NOMO-1 (cell line): ENCODE measurements at regions not wholly inside any gene's neighbourhood (a gene's known extent, or its start where the extent isn't known, plus 50 kb on each side); places are given as distances from the start of the nearest gene placed in this dataset.

Experiments
- DNase-seq, 2 experiments: peaks; one replicate each; lab custom pipeline; 2025; ENCODE audit not compliant: unreplicated experiment in 2 of 2; lab: John Stamatoyannopoulos, UW

DNA sequence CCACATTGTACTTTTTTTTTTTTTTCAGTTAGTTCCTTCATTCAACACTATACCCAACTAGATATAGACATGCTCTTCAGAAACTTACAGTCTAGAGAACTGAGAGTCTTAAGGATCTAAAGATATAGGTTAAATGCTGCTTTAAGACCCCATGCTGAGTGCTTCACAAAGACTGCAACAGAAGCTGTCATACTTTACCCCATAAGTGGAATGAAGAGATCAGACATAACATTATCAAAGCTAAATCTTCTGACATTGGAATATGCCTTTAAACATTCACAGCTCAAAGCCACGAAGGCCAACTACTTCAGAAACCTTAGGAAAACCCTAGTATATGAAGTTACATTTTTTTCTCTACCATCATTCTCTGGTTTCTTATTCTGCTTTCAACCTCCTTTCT is 666.4 kb downstream of the KCNT2 start:
- no peak for DNase-seq

DNA sequence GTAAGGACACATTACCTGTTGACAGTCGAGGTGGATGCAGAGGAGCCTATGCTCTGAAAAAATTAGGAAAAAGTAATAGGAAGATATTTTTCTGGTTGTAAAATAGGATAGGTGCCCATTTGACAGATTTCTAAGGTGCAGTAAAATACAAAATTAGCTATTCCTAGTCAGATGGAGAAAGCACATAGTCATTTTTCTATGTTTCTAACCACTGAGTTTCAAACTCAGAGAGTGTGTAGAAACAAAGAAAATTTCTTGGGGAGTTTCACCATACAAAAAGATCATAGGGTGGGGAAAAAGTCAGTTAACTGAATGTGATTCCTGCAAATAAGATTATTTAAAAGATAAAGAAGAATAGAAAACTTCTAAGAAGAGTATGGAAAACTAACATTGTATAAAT is 666.9 kb downstream of the KCNT2 start:
- DNase-seq, result no peak

DNA sequence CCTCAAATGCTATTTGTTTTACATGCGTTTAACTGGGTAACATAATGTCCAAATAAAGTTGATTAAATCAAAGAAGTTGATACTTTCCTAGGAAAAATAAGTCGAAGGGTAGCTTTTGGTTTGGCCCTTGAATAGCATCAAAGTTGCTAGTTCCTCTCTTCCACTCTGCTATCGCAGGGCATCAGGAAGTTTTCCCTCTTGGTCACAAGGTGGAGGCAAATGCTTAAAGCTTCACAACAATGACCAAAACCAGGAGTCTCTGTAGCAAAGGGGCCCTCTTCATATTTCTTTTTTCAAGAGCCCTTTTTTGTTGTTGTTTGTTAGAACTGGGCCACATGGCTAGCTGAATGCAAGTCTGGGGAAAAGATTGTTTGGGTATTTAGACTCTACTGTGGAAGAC is 668.4 kb downstream of the KCNT2 start:
- DNase-seq, result no peak

DNA sequence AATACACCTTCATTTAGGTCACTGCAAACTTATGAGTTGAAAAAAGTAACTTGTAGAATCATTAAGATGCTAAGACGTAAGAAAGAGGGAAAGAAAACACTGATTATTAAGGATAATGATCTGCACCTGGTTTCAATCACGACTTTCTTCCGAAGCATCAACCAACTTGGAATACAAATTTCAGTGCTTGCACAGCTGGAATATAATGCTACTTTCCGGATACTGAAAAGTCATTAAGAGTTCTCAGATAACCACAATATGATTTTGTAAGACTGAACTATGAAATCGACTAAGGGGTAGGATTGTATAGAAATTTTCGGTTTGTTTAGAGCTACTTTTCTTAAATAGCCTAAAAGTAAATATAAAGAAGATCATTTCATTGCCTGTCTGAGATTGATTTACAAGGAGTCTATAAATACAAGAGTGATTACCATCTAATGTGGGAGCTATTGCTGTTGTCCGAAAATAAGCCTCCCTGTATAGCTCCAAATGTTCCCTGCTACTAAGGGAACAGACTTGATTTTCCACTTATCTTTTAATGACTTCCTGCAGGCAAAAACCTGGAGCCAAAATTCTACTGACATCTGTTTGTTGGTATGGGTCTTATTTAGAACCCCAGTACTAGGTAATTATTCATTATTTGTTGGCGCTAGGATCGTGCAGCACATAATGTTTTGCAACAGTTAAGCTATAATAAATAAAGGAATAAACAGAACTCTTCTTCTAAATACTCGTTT is 673.3 kb downstream of the KCNT2 start:
- no peak for DNase-seq

DNA sequence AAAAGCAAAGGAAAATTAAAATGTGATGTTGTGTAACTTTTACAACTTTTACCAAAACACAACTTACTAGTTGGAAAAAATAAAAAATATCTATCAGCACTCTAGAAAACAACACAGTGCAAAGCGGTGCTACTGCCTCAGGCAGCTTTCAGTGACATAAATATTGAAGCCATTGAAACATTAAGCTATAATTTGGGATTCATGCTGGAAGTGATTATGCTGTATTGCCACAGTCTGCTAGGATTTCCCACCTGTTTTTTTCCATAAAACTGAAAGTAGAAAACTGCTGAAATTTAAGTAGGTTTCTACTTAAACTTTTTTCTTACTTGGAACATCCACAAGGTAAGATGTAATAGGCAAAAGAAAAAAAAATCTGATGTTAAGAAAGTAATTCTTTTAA is 674.4 kb downstream of the KCNT2 start:
- DNase-seq, result no peak

DNA sequence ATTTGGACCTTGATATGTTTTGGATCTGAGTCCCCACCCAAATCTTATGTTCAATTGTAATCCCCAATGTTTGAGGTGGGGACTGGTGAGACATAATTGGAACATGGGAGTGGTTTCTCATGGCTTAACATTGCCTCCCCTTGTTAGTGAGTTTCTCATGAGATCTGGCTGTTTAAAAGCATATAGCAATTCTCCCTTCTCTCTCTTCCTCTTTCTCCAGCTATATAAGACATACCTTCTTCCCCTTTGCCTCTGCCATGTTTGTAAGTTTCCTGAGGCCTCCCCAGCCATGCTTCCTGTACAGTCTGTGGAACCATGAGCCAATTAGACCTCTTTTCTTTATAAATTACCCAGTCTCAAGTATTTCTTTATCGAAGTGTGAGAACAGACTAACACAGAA is 692.4 kb downstream of the KCNT2 start:
- peak in 1 of 2 experiments; percentile 24 for DNase-seq

DNA sequence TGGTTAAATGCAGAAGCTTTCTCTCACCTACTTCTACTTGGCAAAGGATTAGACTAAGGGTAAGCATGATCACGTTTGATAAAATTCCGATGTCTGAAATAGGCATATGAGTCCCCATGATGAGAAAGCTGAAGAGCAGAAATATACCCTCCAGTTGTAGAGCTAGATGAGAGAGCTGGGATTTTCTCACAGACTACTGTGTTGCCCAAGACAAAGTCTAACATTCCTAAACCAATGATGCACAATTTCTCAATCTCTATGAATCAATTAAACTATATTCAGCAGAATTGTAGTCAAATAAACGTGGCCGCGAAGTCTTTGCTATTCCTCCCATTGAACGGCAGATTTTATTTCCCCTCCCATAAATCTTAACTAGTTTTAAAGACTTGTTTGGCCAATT is 699.2 kb downstream of the KCNT2 start:
- DNase-seq, result no peak

DNA sequence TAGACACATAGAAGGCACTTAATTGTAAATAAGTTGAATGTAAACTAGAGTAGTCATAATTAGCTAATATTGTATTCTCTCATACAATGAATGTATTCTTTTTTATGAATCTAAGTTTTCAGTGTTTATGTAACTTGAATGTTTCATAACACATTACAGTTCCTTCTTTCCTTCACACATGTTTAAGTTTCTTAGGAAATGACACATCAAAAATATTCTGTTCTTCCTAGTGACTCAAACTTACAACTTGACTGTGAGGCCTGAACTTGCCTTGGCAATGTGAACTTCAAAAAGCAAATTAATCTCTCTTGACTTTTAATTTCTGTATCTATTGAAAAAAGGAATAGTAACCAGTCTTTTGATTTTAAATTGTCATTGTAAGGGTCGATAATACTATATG is 700.1 kb downstream of the KCNT2 start:
- peak; percentile 27 to 78 for DNase-seq

DNA sequence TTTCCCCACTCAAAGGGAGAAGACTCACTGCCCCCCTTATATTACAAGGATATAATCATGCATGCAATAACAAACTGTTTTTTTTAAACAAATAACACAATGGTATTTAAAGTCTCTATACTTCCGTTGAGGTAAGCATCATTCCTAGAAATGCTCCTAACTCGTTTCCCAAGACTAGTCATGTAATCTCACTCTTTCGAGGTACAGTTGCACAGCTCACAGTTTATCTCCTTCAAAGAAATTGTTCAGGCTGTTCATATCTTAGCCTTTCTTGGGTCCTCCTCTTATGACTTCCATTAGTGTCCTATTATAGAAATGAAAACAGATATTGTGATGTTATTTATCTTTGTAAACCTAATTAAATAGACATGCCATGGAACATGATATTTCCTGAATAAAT is 705.0 kb downstream of the KCNT2 start:
- DNase-seq, result no peak

DNA sequence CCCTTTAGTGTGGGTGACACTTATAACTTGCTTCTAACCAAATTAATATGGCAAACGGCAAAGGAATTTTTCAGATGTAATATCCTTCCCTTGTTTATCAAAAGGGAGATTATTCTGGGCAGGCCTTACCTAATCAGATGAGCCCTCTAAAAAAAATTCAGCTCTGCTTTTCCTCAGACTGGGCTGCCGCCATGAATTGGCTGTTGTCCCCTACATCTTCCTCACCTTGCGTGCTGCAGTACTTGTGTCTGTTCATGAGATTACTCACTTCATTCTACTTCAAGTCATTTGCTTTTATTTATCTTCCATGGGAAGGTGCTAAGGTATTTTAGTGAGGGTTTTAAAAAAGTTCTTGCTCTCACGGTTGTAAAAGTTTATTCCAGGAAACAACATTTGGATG is 705.5 kb downstream of the KCNT2 start:
- no peak for DNase-seq

DNA sequence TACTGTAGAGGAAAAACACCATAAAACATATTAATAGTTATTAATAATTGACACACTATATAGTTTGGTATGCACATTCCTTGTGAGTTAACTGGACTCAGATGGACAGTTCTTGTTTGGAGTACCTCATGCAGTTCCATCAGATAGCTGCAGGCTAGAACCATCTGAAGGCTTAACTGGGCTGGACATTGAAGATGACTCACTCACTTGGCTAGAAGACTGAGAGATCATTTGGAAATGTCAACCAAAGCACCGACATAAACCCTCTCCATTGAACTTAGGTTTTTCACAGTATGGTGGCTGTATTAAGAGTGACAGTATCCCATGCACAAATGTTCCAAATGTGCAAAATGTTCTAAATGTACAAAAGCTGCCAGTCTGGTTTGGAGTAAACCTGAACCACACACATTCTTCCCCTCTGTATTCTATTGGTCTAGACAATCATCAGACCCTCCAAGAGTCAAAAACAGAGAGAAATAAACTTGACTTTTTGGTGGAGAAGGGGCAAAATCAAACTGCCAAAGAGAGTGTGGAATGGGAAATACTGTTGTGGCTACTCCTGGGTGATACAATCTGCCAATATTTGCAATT is 708.4 kb downstream of the KCNT2 start:
- no peak for DNase-seq

DNA sequence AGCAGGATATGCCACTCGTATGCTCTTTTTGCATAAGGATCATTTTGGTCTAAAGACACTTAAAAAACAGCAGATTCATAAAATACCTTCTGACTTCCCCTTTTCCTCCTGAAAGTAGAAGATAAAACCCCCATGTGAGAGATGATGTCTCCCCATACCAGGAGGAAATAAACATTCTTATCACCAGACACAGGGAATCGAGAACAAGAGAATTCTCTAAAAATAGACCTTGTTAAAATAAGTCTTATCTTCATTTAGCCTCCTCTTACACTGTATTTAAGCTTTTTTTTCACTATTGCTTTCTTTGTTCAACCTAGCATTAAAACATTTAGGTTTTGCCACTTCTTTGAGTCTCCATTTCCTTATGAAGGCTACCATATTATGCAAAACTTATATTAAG is 709.3 kb downstream of the KCNT2 start:
- DNase-seq, result peak in 1 of 2 experiments; percentile 34

DNA sequence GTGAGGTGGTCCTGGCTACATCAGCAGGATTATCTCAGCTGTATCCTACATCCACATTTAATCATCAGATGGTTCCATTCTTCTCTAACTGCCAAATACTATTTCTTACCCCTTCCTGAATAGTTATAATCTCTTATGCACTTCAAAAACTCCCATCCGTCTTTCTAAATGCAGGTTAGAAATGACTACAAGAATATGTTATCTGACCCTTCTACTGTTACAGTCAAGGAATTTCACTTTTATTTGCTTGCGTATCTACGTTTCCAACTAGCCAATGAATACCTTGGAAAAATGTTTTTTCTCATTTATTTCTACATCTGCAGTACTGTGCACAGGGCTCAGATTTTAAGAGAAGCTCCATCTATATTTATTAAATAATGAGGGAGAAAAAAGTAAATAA is 709.9 kb downstream of the KCNT2 start:
- no peak for DNase-seq

DNA sequence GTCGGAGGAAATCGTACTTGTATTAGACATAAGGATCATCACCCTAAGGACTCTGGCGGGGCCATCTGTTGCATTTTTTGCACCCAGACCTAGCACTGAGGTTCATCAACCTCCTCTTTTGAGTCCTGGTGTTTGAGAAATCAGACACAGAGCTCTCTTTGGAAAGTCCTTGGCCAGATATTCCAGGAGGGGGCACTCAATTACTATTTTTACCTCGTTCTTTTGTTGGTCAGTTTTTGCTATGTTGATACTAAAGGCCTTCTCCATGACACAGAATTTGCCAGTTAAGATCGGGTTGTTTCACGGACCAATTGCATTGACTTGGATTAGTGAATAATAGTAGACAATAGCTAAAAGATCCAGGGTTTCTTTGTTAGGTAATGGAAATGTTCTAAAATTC is 711.2 kb downstream of the KCNT2 start:
- no peak for DNase-seq

DNA sequence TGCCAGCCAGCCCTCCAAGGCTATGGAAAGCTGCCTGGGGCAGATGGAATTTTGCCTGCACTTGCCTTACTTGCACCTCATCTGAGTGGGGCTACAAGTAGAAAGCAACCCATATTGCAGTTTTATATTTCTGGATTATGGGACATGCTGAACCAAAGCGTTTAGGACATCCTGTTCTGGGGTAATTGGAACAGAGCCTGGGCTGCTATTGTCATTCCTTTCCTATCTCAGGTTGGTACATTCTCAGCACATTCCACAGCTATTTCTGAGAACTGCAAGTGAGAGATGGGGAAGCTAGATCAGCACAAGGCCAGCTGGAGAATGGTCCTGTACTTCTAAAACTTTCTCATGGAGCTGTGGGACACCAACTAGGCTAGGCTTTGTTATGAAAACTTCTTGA is 713.8 kb downstream of the KCNT2 start:
- no peak for DNase-seq

DNA sequence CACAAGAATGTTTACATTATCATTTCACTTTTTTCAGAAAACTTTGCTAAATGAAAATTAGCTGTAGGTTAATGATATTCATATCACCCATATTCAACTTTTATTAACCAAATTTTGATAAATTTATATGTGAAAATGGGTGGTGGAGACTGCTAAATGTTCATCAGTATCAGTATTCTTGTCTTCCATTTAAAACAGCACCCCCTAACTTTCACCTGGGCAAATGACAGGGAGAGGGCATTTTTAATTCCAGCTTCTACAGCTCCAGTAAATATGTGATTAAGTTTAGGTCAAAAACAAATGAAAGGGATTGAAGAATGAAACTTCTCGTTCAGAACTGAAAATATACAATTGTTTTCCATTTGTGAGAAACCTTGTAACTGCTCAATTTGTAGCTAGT is 722.2 kb downstream of the KCNT2 start:
- no peak for DNase-seq

DNA sequence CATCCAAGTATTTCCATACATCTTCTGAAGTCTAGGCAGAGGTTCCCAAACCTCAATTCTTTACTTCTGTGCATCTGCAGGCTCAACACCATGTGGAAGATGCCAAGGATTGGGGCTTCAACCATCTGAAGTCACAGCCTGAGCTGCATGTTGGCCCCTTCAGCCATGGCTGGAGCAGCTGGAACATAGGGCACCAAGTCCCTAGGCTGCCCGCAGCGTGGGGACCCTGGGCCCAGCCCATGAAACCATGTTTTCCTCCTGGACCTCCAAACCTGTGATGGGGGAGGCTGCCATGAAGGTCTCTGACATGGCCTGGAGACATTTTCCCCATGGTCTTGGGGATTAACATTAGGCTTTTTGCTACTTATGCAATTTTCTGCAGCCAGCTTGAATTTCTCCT is 729.8 kb downstream of the KCNT2 start:
- no peak for DNase-seq

DNA sequence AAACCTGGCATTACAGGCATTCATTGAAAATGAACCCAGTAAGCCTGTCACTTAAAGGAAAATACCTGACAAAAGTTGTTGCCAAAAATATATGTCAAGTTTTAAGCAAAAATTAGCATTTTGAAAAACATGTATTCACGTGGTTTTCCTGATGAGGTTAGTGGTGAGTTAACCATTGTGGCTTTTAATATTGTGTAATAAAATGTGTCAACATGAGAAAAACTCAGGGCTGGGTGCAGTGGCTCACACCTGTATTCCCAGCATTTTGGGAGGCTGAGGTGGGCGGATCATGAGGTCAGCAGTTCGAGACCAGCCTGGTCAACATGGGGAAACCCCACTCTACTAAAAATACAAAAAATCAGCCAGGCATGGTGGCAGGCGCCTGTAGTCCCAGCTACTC is 731.4 kb downstream of the KCNT2 start:
- DNase-seq, result no peak

DNA sequence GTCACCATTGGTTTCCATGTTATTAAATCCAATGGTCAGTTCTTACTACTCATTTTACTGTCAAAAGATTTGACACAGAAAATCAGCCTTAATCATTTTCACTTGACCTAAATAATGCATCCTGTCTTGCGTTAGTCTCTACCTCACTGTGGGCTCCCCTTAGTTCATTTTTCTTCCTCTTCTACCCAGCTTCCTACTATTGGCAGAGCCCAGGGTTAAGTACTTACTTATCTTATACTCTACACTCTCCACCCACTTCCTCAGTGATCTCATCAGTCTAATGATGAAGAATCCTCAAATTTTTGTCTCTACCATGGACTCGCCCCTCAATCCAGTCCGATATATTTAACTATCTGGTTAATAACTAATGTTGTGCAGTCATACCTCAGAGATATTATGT is 735.9 kb downstream of the KCNT2 start:
- no peak for DNase-seq

DNA sequence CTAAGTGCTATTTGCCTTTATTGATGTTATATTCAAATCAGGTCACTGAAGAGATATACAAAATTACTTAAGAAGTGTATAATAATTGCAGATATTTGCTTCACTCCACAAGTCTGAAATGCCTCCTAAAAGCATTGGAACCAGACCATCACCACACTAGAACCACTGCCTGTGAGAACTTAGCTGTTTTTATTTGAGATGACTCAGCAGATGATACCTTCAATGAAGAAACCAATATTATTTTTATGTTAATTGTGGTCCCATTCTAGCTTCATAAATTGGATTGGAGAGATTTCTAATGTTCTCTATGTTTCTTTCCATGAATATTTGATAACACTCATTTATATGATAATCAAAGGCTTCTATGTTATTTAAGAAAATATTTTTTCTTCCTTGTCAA is 740.6 kb downstream of the KCNT2 start:
- DNase-seq, result no peak

DNA sequence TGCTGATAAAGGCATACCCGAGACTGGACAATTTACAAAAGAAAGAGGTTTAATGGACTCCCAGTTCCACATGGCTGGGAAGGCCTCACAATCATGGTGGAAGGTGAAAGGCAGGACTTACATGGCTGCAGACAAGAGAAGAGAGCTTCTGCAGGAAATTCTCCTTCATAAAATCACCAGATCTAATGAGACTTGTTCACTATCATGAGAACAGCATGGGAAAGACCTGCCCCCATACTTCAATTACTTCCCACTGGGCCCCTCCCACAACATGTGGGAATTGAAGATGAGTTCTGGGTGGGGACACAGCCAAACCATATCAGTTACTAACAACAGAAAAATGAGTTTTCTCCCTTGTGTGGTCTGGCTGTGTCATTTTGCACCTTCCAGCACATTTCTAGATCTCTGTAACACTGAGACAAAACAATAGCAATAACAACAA is 741.4 kb downstream of the KCNT2 start:
- no peak for DNase-seq

DNA sequence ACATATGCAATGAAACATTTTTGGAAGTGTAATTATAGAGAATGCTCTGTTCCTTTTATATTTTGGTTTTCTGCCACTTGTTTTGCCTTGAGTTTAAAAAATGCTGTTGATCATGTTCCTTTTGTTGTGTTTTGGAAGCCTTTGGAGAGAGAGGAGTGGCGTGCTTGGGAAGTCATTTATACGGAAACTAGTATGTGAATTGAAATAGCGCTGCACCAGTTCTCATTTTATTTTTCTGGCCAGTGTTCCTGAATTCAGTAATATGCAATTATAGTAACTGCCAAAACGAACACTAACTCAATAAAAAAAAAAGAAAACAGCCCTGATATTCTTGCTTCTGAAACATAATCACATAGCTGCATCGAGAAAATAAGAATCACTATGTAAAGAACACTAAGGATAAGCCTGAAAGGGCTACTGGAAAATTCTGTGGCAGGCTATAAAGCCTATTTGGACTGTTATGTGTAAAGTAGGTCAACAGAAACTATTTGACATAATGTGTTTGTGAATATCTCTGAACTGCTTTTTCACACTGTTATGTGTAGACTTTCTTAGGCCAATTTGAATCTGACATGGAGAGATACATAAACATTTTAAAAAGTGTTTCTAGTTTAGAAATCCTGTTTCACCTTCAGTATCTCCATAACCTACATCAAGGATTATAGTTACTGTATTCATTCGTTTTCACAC is 742.0 kb downstream of the KCNT2 start:
- no peak for DNase-seq
